Upper lobe of right lung (tissue), 1 donor: ENCODE measurements at regions not wholly inside any gene's neighbourhood (a gene's known extent, or its start where the extent isn't known, plus 50 kb on each side); places are given as distances from the start of the nearest gene placed in this dataset.

ENCODE experiments used
- ATAC-seq: fragments of 200-7000 bp; cut with Tn5 transposase; one replicate; pipeline ENCODE4 v1.9.1; 2020; ENCODE audit warnings: mild to moderate bottlenecking, moderate library complexity
- DNase-seq: peaks from one replicate; pipeline ENCODE4 v3.0.0-alpha.2; 2020
- H3K27ac ChIP-seq: fragments of 200-600 bp; one replicate; pipeline ENCODE4 v1.8.0; 2022
- H3K27me3 ChIP-seq: fragments of 200-600 bp; one replicate; pipeline ENCODE4 v1.8.0; 2022; ENCODE audit warnings: mild to moderate bottlenecking
- H3K36me3 ChIP-seq: fragments of 200-600 bp; one replicate; pipeline ENCODE4 v1.8.0; 2022
- H3K4me1 ChIP-seq: fragments of 200-600 bp; one replicate; pipeline ENCODE4 v1.8.0; 2022
- H3K4me3 ChIP-seq: fragments of 200-600 bp; one replicate; pipeline ENCODE4 v1.8.0; 2022; ENCODE audit warnings: mild to moderate bottlenecking
- H3K9me3 ChIP-seq: fragments of 200-600 bp; one replicate; pipeline ENCODE4 v1.8.0; 2022
- intact Hi-C: fragments of 100-400 bp; cut with DNase I; formaldehyde crosslinking; loops from one replicate; pipeline ENCODE4 v1.11.0; 2022
- TF ChIP-seq, protein P1 (sequence below): fragments of 200-600 bp; IDR thresholded peaks from one replicate; pipeline ENCODE4 v1.8.0; 2022; ENCODE audit warnings: antibody characterized with exemption
- donor health status: DM: no; HTN: yes; CAD: no; lungs with severe emphysema.

GRCh38 chr12:45611495-45611894 is 118.0 kb upstream of the ARID2 start:
- H3K4me3 ChIP-seq: no peak overlapping the region

GRCh38 chr12:45612044-45612794 is 117.3 kb upstream of the ARID2 start:
- ATAC-seq (no peak), DNase-seq (no peak)
- H3K36me3 ChIP-seq: no peaks in the 10 kb centered on the region
- H3K9me3 ChIP-seq: no peaks in the 10 kb centered on the region
- no peak overlapping the region for H3K27ac ChIP-seq
- H3K27me3 ChIP-seq: peaks cover 10% of the 10 kb centered on the region
- intact Hi-C loops: no loop called here
- H3K4me3 ChIP-seq: no peak overlapping the region
- no peaks in the 10 kb centered on the region for H3K4me1 ChIP-seq
- TF ChIP-seq, protein P1, sequence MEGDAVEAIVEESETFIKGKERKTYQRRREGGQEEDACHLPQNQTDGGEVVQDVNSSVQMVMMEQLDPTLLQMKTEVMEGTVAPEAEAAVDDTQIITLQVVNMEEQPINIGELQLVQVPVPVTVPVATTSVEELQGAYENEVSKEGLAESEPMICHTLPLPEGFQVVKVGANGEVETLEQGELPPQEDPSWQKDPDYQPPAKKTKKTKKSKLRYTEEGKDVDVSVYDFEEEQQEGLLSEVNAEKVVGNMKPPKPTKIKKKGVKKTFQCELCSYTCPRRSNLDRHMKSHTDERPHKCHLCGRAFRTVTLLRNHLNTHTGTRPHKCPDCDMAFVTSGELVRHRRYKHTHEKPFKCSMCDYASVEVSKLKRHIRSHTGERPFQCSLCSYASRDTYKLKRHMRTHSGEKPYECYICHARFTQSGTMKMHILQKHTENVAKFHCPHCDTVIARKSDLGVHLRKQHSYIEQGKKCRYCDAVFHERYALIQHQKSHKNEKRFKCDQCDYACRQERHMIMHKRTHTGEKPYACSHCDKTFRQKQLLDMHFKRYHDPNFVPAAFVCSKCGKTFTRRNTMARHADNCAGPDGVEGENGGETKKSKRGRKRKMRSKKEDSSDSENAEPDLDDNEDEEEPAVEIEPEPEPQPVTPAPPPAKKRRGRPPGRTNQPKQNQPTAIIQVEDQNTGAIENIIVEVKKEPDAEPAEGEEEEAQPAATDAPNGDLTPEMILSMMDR: no peak

More at GRCh38 chr12:45611495-45611894, 118.0 kb upstream of the ARID2 start:
- Histone ChIP-seq H3K9me3 (no peaks in the 10 kb centered on the region), H3K4me1 (no peaks in the 10 kb centered on the region), H3K27me3 (peaks cover 10% of the 10 kb centered on the region), H3K27ac (no peak overlapping the region), H3K36me3 (no peaks in the 10 kb centered on the region)
- TF ChIP-seq, protein P1: no peak
- no peak for ATAC-seq
- intact Hi-C loops: no loop called here
- DNase-seq: no peak

GRCh38 chr12:45613296-45613695 is 116.2 kb upstream of the ARID2 start:
- no peaks in the 10 kb centered on the region for H3K4me1 ChIP-seq
- H3K4me3 ChIP-seq: no peak overlapping the region
- H3K27ac ChIP-seq: no peak overlapping the region
- intact Hi-C loops: no loop called here
- no peak for DNase-seq
- no peaks in the 10 kb centered on the region for H3K36me3 ChIP-seq
- TF ChIP-seq, protein P1: no peak
- no peaks in the 10 kb centered on the region for H3K9me3 ChIP-seq
- ATAC-seq: no peak
- peaks cover 10% of the 10 kb centered on the region for H3K27me3 ChIP-seq

- intact Hi-C loops: no loop called here
- no peaks in the 10 kb centered on the region for H3K4me1 ChIP-seq
- no peak overlapping the region for H3K4me3 ChIP-seq
- ATAC-seq: no peak
- TF ChIP-seq, protein P1: no peak
- no peak overlapping the region for H3K27ac ChIP-seq
- H3K27me3 ChIP-seq: peaks cover 5% of the 10 kb centered on the region
- no peaks in the 10 kb centered on the region for H3K9me3 ChIP-seq
- H3K36me3 ChIP-seq: no peaks in the 10 kb centered on the region
- no peak for DNase-seq
Observed at GRCh38 chr12:45613855-45614254, 115.7 kb upstream of the ARID2 start.

DNA sequence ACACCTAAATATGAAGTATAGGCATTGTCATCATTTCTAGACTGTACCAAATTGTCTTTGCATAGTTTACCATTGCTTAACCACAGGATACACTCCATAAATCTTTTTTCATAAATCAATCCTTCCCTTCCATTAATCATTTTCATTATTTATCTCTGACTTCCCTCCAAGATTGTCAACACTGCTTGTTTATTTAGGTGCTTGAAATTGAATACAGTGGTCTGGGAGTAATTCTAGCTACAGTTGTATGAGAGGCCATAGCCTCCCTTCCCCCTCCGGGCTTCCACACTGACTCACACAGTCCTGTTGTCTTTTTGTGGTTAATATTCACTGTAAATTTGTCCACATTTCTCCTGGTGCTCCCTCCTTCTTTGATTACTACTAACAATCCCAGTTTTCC is 114.2 kb upstream of the ARID2 start:
- Histone ChIP-seq H3K9me3 (no peaks in the 10 kb centered on the region), H3K4me1 (no peaks in the 10 kb centered on the region), H3K27me3 (peaks cover 5% of the 10 kb centered on the region), H3K36me3 (no peaks in the 10 kb centered on the region), H3K4me3 (no peak overlapping the region), H3K27ac (no peak overlapping the region)
- no peak for ATAC-seq
- DNase-seq: no peak
- TF ChIP-seq, protein P1: no peak
- intact Hi-C loops: no loop called here
